Epithelial cell of prostate (primary cell): ENCODE measurements at regions not wholly inside any gene's neighbourhood (a gene's known extent, or its start where the extent isn't known, plus 50 kb on each side); places are given as distances from the start of the nearest gene placed in this dataset.
"Not testable (repeated sequence)": the region's sequence is repeated elsewhere in the genome, so short reads cannot be mapped to it uniquely, and the experiment has no call there.

Source experiments
- DNase-seq: peaks from one replicate; pipeline ENCODE4 v3.0.0-alpha.2; 2011; ENCODE audit warnings: low read depth, low spot score
- H3K27ac ChIP-seq: fragments of 450-650 bp; 2 replicates; pipeline ENCODE4 v1.5.1; 2017; ENCODE audit warnings: mild to moderate bottlenecking

- no peak for DNase-seq
- no peak overlapping the region for H3K27ac ChIP-seq
These were observed 385.8 kb upstream of the PCSK5 start for GRCh38 chr9:75504721-75505120.

GRCh38 chr9:75505654-75506053, 384.8 kb upstream of the PCSK5 start:
- H3K27ac ChIP-seq = no peak overlapping the region
- no peak for DNase-seq

GRCh38 chr9:75529463-75529862, 361.0 kb upstream of the PCSK5 start:
- DNase-seq = no peak
- H3K27ac ChIP-seq = no peak overlapping the region

GRCh38 chr9:75531588-75531987, 358.9 kb upstream of the PCSK5 start:
- DNase-seq = no peak
- H3K27ac ChIP-seq = no peak overlapping the region

- no peak overlapping the region for H3K27ac ChIP-seq
- DNase-seq = no peak
These were observed 358.0 kb upstream of the PCSK5 start for GRCh38 chr9:75532233-75533050.

GRCh38 chr9:75539523-75539922, 350.9 kb upstream of the PCSK5 start:
- H3K27ac ChIP-seq = no peak overlapping the region

GRCh38 chr9:75540185-75540584, 350.3 kb upstream of the PCSK5 start:
- no peak for DNase-seq
- no peak overlapping the region for H3K27ac ChIP-seq

More at GRCh38 chr9:75539523-75539922, 350.9 kb upstream of the PCSK5 start:
- DNase-seq = no peak

GRCh38 chr9:75541734-75542133, 348.7 kb upstream of the PCSK5 start:
- H3K27ac ChIP-seq = no peak overlapping the region
- DNase-seq = no peak

GRCh38 chr9:75544815-75545214, 345.7 kb upstream of the PCSK5 start:
- no peak for DNase-seq
- H3K27ac ChIP-seq = no peak overlapping the region

GRCh38 chr9:75545287-75545686, 345.2 kb upstream of the PCSK5 start:
- DNase-seq = no peak
- H3K27ac ChIP-seq = no peak overlapping the region

GRCh38 chr9:75548871-75549270, 341.6 kb upstream of the PCSK5 start:
- no peak for DNase-seq
- no peak overlapping the region for H3K27ac ChIP-seq

- no peak for DNase-seq
- H3K27ac ChIP-seq = no peak overlapping the region
These were observed 338.6 kb upstream of the PCSK5 start for GRCh38 chr9:75551861-75552260.

- H3K27ac ChIP-seq = no peak overlapping the region
- DNase-seq = no peak
These were observed 337.5 kb upstream of the PCSK5 start for GRCh38 chr9:75552941-75553340.

GRCh38 chr9:75566813-75567212, 323.7 kb upstream of the PCSK5 start:
- not testable (repeated sequence) for DNase-seq, H3K27ac ChIP-seq

- no peak overlapping the region for H3K27ac ChIP-seq
- DNase-seq = no peak
These were observed 319.9 kb upstream of the PCSK5 start for GRCh38 chr9:75570538-75570937.

- no peak for DNase-seq
- no peak overlapping the region for H3K27ac ChIP-seq
These were observed 315.9 kb upstream of the PCSK5 start for GRCh38 chr9:75574569-75574968.

- DNase-seq = no peak
- H3K27ac ChIP-seq = no peak overlapping the region
These were observed 307.6 kb upstream of the PCSK5 start for GRCh38 chr9:75582870-75583269.

- no peak for DNase-seq
- no peak overlapping the region for H3K27ac ChIP-seq
These were observed 301.7 kb upstream of the PCSK5 start for GRCh38 chr9:75588808-75589207.

- DNase-seq = no peak
- no peak overlapping the region for H3K27ac ChIP-seq
These were observed 301.0 kb upstream of the PCSK5 start for GRCh38 chr9:75589497-75589896.

GRCh38 chr9:75591972-75592371, 298.5 kb upstream of the PCSK5 start:
- no peak for DNase-seq
- H3K27ac ChIP-seq = no peak overlapping the region

GRCh38 chr9:75592586-75592985, 297.9 kb upstream of the PCSK5 start:
- H3K27ac ChIP-seq = no peak overlapping the region
- DNase-seq = no peak

- H3K27ac ChIP-seq = no peak overlapping the region
- DNase-seq = no peak
These were observed 296.6 kb upstream of the PCSK5 start for GRCh38 chr9:75593920-75594319.
